Coronary artery (tissue), 2 donors: ENCODE measurements at regions not wholly inside any gene's neighbourhood (a gene's known extent, or its start where the extent isn't known, plus 50 kb on each side); places are given as distances from the start of the nearest gene placed in this dataset.

ENCODE experiments used
- DNase-seq: peaks from one replicate; pipeline ENCODE4 v3.0.0-alpha.2; 2017; ENCODE audit warnings: low spot score
- H3K27ac ChIP-seq, 2 donors: fragments of 200-600 bp; sonication (generic); one replicate each; pipeline ENCODE4 v1.5.1; 2016 to 2019
- H3K4me3 ChIP-seq: fragments of 200-600 bp; sonication (generic); 2 replicates; pipeline ENCODE4 v1.5.1; 2016; ENCODE audit warnings: mild to moderate bottlenecking, moderate library complexity
- CTCF ChIP-seq: fragments of 200-600 bp; sonication (generic); IDR thresholded peaks from one replicate; pipeline ENCODE4 v1.5.1; 2019; ENCODE audit warnings: antibody characterized with exemption

DNA sequence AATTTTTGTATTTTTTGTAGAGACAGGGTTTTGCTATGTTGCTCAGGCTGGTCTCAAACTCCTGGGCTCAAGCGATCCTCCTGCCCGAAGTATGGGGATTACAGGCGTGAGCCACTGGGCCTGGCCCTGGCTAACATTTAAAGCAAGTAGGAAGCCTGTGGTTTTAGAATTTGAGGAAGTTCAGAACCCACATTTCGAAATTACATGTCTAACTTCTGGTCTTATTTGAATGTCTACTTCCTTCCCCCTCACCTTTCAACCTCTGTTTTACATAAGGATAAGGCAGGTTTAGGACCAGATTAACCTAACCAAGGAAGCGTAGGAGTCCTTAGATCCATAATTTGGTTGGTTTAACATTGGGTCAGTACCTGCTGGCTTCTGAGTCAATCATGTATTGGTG, 120.5 kb upstream of the PROK2 start:
- DNase-seq, result no peak
- TF ChIP-seq CTCF, result no peak
- Histone ChIP-seq H3K27ac (no peak overlapping the region), H3K4me3 (no peak overlapping the region)

GRCh38 chr3:71903936-71904335, 119.0 kb upstream of the PROK2 start:
- no peak for DNase-seq

DNA sequence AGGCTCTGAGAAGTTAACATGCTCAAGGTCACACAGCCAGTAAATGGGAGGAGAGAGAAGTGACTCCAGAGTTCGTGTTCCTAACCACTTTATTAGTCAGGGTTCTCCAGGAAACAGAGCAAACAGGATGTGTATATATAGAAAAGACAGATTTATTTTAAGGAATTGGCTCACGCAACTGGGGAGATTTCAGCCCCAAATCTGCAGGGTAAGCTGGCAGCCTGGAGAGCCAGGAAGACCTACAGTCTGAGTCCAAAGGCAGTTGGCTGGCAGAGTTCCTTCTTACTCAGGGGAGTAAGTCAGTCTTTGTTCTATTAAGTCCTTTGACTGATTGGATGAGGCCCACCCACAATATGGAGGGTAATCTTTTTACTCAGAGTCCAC, 118.2 kb upstream of the PROK2 start:
- DNase-seq, result no peak
- no peak for TF ChIP-seq CTCF
- H3K4me3 ChIP-seq, result no peak overlapping the region
- no peak overlapping the region for H3K27ac ChIP-seq

More at GRCh38 chr3:71903936-71904335, 119.0 kb upstream of the PROK2 start:
- no peak overlapping the region for H3K27ac ChIP-seq
- no peak overlapping the region for H3K4me3 ChIP-seq
- no peak for TF ChIP-seq CTCF

DNA sequence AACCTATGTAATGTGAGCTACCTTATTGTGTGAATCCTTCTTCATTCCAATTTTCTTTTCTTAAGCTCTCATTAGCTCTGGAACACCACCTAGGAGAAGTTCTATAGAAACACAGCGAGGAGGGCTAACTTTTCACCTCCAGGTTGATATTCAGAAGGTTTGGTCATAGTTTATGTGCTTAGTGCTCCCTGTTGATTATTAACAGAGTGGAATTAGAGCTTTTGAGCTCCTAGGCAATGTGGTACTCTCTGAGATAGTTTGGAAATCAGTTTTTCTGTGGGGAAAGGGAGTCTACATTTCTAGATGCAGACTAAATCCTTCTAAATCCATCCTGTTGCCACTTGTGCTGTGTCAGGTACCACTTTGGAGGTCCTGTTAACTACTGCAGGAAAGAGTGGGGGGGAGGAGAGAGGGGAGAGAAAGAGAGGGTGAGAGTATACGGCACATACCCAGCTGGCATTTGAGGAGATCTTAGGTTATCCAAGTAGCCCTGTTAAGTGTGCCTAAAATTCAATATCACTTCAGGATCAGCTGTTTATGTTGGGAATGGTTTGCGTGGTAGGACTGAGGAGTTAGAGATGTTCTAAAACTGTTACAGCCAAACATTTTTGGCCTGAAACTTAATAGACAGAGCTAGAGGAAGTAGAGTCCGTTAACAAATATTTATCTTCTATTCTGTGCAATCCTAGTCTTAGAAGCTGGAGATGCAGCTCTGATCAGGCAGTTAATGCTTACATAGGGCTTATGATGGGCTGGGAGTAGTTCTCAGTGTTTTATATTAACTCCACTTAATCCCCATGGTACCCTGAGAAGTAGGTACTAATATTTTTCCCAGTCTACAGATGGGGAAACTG, 117.5 kb upstream of the PROK2 start:
- no peak for DNase-seq
- no peak overlapping the region for H3K4me3 ChIP-seq
- no peak for TF ChIP-seq CTCF
- no peak overlapping the region for H3K27ac ChIP-seq

GRCh38 chr3:71901645-71902044, 116.7 kb upstream of the PROK2 start:
- TF ChIP-seq CTCF, result no peak

GRCh38 chr3:71900057-71900456, 115.1 kb upstream of the PROK2 start:
- DNase-seq, result no peak
- Histone ChIP-seq H3K27ac (no peak overlapping the region), H3K4me3 (no peak overlapping the region)
- TF ChIP-seq CTCF, result no peak

More at GRCh38 chr3:71901645-71902044, 116.7 kb upstream of the PROK2 start:
- DNase-seq, result no peak
- H3K27ac ChIP-seq, result no peak overlapping the region
- H3K4me3 ChIP-seq, result no peak overlapping the region

DNA sequence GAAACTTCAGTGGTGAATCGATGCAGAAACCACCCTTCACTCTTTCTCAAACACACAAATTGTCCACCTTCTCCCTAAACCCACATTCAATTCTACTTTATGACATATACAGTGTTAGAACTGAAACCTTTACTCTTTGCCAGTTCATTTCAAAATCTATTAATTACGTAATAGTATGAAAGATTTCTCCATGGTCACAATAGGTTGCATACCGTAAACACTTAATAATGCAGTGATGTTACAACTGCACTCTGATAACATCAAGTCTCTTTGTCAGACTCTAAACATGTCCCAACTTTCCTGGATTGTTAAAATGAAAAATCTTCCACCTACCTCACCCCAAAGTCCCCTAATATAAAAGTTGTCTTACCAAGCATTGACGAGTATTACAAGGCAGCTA, 111.8 kb upstream of the PROK2 start:
- DNase-seq, result no peak
- Histone ChIP-seq H3K27ac (no peak overlapping the region), H3K4me3 (no peak overlapping the region)
- no peak for TF ChIP-seq CTCF
